ENCODE measurements at regions not wholly inside any gene's neighbourhood (a gene's known extent, or its start where the extent isn't known, plus 50 kb on each side); places are given as distances from the start of the nearest gene placed in this dataset.

- no peak for DNase-seq
Measured at GRCh38 chr21:35325953-35326352, 276.9 kb upstream of the RUNX1 start.

GRCh38 chr21:35324372-35325220 is 275.5 kb upstream of the RUNX1 start:
- no peak for DNase-seq

GRCh38 chr21:35323947-35324346 is 274.8 kb upstream of the RUNX1 start:
- DNase-seq, result no peak

- DNase-seq, result no peak
Measured at GRCh38 chr21:35321322-35322200, 272.5 kb upstream of the RUNX1 start.

GRCh38 chr21:35319684-35320283 is 270.7 kb upstream of the RUNX1 start:
- DNase-seq, result no peak

GRCh38 chr21:35316933-35317332 is 267.8 kb upstream of the RUNX1 start:
- no peak for DNase-seq

- no peak for DNase-seq
Measured at GRCh38 chr21:35316456-35316855, 267.4 kb upstream of the RUNX1 start.

GRCh38 chr21:35314857-35315582 is 265.9 kb upstream of the RUNX1 start:
- no peak for DNase-seq

GRCh38 chr21:35311985-35312384 is 262.9 kb upstream of the RUNX1 start:
- no peak for DNase-seq

GRCh38 chr21:35309316-35309715 is 260.2 kb upstream of the RUNX1 start:
- DNase-seq, result no peak

GRCh38 chr21:35303085-35303484 is 254.0 kb upstream of the RUNX1 start:
- no peak for DNase-seq

GRCh38 chr21:35298757-35299156 is 249.7 kb upstream of the RUNX1 start:
- no peak for DNase-seq

GRCh38 chr21:35297665-35298064 is 248.6 kb upstream of the RUNX1 start:
- DNase-seq, result no peak

GRCh38 chr21:35294231-35294898 is 245.3 kb upstream of the RUNX1 start:
- DNase-seq, result no peak

- no peak for DNase-seq
Measured at GRCh38 chr21:35291973-35292627, 243.0 kb upstream of the RUNX1 start.

GRCh38 chr21:35291034-35291433 is 241.9 kb upstream of the RUNX1 start:
- no peak for DNase-seq

- no peak for DNase-seq
Measured at GRCh38 chr21:35288238-35288637, 239.1 kb upstream of the RUNX1 start.

GRCh38 chr21:35284199-35284598 is 235.1 kb upstream of the RUNX1 start:
- no peak for DNase-seq

GRCh38 chr21:35282944-35283343 is 233.8 kb upstream of the RUNX1 start:
- DNase-seq, result no peak

- DNase-seq, result no peak
Measured at GRCh38 chr21:35281956-35282355, 232.9 kb upstream of the RUNX1 start.

GRCh38 chr21:35280231-35280630 is 231.1 kb upstream of the RUNX1 start:
- no peak for DNase-seq

GRCh38 chr21:35275776-35276175 is 226.7 kb upstream of the RUNX1 start:
- no peak for DNase-seq
